ENCODE measurements at regions not wholly inside any gene's neighbourhood (a gene's known extent, or its start where the extent isn't known, plus 50 kb on each side); places are given as distances from the start of the nearest gene placed in this dataset.

DNA sequence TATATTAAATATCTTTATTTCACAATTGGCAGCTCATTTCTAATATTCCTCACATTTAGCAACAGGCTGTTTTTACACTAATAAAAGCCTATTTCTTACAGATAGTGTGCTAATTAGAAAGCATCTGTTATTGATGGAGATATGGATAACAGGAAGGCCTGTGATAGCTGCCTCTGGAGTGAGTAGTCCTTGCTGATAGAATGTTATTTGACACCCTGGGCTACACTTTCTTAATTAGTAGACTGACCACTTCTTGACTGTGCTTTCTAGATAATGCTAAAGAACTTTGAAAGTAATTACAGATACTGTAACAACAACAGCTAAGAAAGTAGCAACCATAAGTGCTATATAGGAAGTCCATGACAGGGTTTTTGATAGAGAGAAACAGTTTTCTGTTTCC is 554.3 kb downstream of the DIAPH3 start:
- no peak for TF ChIP-seq CTCF (IDR thresholded peaks at IDR 0.05)
- intact Hi-C loops (cut with DNase I) = no loop called here
- no peak overlapping the region for H3K4me3 ChIP-seq
- H3K9me3 ChIP-seq = no peaks in the 10 kb centered on the region
- ATAC-seq = no peak
- H3K27me3 ChIP-seq (ENCODE audit: insufficient read depth in 3 of 3, low read length in 2 of 3) = no peaks in the 10 kb centered on the region
- H3K27ac ChIP-seq = no peak overlapping the region
- no peaks in the 10 kb centered on the region for H3K4me1 ChIP-seq
- no peak for DNase-seq
- no peaks in the 10 kb centered on the region for H3K36me3 ChIP-seq (ENCODE audit: insufficient read depth in 1 of 2, low read depth in 1 of 2)

Measured in psoas muscle (tissue), 6 donors.